ENCODE measurements at regions not wholly inside any gene's neighbourhood (a gene's known extent, or its start where the extent isn't known, plus 50 kb on each side); places are given as distances from the start of the nearest gene placed in this dataset.
"Not testable (repeated sequence)": the region's sequence is repeated elsewhere in the genome, so short reads cannot be mapped to it uniquely, and the experiment has no call there.

DNA sequence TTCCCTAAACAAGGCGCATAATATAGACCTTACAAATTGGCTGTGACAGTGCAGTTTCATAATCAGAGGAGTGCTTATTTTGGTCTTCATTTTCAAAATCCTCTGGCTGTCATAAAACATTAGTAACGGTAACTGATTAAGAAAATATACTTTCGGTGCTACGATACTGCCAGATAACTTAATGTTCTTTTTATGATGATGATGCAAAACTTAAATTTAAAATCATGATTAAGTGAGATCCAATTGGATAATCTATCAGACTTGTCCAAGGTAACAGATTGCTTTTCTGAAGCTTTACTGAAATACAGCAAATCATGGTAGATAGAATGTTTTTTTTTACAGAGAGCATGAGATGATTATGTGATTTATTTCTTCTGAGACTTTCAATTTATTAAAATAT lies 364.2 kb upstream of the CNTN3 start:
- TF ChIP-seq, protein P1, sequence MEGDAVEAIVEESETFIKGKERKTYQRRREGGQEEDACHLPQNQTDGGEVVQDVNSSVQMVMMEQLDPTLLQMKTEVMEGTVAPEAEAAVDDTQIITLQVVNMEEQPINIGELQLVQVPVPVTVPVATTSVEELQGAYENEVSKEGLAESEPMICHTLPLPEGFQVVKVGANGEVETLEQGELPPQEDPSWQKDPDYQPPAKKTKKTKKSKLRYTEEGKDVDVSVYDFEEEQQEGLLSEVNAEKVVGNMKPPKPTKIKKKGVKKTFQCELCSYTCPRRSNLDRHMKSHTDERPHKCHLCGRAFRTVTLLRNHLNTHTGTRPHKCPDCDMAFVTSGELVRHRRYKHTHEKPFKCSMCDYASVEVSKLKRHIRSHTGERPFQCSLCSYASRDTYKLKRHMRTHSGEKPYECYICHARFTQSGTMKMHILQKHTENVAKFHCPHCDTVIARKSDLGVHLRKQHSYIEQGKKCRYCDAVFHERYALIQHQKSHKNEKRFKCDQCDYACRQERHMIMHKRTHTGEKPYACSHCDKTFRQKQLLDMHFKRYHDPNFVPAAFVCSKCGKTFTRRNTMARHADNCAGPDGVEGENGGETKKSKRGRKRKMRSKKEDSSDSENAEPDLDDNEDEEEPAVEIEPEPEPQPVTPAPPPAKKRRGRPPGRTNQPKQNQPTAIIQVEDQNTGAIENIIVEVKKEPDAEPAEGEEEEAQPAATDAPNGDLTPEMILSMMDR (IDR thresholded peaks at IDR 0.05): no peak
- H3K4me1 Mint-ChIP-seq (ENCODE audit: low read depth): no peaks in the 10 kb centered on the region
- no peaks in the 10 kb centered on the region for H3K27me3 Mint-ChIP-seq (ENCODE audit: low read depth)
- H3K9me3 Mint-ChIP-seq (ENCODE audit: low read depth): peaks cover 4% of the 10 kb centered on the region
- no peak for DNase-seq (ENCODE audit: low spot score)
- H3K27ac Mint-ChIP-seq (ENCODE audit: unreplicated experiment): no peak overlapping the region
- H3K4me3 Mint-ChIP-seq (ENCODE audit: unreplicated experiment): no peak overlapping the region
- no peaks in the 10 kb centered on the region for H3K36me3 Mint-ChIP-seq (ENCODE audit: low read depth)

DNA sequence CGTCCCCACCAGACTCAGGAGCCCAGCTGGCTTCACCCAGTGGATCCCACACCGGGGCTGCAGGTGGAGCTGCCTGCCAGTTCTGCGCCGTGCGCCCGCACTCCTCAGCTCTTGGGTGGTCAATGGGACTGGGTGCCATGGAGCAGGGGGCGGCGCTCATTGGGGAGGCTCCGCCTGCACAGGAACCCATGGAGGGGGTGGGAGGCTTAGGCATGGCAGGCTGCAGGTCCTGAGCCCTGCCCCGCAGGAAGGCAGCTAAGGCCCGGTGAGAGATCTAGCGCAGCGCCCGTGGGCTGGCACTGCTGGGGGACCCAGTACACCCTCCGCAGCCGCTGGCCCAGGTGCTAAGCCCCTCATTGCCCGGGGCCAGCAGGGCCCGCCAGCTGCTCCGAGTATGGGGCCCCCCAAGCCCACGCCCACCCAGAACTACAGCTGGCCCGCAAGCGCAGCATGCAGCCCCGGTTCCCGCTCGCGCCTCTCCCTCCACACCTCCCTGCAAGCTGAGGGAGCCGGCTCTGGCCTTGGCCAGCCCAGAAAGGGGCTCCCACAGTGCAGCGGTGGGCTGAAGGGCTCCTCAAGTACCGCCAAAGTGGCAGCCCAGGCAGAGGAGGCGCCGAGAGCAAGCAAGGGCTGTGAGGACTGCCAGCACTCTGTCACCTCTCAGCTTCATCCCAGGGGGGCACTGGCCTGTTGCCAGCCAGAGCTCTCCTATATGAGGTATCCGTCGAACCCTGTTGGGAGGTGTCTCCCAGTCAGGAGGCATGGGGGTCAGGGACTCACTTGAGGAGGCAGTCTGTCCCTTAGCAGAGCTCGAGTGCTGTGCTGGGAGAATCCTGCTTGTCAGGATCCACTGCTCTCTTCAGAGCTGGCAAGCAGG lies 370.8 kb upstream of the CNTN3 start:
- not testable (repeated sequence) for H3K27me3 Mint-ChIP-seq (ENCODE audit: low read depth); H3K9me3 Mint-ChIP-seq (ENCODE audit: low read depth); H3K27ac Mint-ChIP-seq (ENCODE audit: unreplicated experiment); H3K36me3 Mint-ChIP-seq (ENCODE audit: low read depth); H3K4me3 Mint-ChIP-seq (ENCODE audit: unreplicated experiment); H3K4me1 Mint-ChIP-seq (ENCODE audit: low read depth)
- peak; percentile 83 for DNase-seq (ENCODE audit: low spot score)

DNA sequence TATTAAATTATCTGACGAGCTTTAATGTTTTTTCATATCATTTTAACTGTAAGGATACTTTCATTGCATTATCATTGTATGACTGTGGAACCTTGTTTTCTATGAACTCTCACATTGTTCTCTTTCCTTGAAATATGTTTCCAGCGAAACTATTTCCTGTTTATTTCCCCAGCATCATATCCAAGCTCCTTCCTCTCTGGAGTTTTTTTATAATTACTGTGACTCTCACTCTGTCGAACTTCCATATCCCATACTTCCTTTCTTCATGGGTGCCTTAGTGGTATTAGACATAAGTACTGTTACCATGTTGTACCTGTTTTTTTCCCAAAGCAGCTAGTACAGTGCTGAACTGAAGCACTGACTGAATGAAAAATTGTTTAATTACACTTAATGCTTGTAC lies 373.6 kb upstream of the CNTN3 start:
- no peaks in the 10 kb centered on the region for H3K9me3 Mint-ChIP-seq (ENCODE audit: low read depth)

DNA sequence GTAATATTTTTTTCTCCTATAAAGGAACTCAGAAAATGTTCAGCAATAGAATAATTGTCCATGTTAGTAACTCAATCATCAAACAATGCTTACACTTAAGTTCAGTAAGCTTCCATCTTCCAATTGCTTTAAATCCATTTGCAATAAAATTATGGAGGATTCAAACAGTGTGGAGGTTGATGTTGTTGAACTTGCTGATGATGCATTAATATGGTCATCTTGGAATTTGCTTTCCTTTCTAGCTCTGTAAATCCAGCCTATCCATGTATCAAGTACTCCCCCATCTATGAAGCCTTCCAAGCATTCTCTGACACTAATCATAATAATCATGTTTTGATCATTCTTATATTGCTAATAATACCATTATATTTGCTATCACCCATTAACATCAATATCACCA lies 378.4 kb upstream of the CNTN3 start:
- DNase-seq (ENCODE audit: low spot score): no peak
- no peaks in the 10 kb centered on the region for H3K9me3 Mint-ChIP-seq (ENCODE audit: low read depth)
- TF ChIP-seq, protein P1 (IDR thresholded peaks at IDR 0.05): no peak

More for the DNA sequence above, 373.6 kb upstream of the CNTN3 start:
- H3K36me3 Mint-ChIP-seq (ENCODE audit: low read depth): no peaks in the 10 kb centered on the region
- no peak for DNase-seq (ENCODE audit: low spot score)
- no peaks in the 10 kb centered on the region for H3K4me1 Mint-ChIP-seq (ENCODE audit: low read depth)
- TF ChIP-seq, protein P1 (IDR thresholded peaks at IDR 0.05): no peak
- H3K27me3 Mint-ChIP-seq (ENCODE audit: low read depth): no peaks in the 10 kb centered on the region
- H3K27ac Mint-ChIP-seq (ENCODE audit: unreplicated experiment): no peak overlapping the region
- H3K4me3 Mint-ChIP-seq (ENCODE audit: unreplicated experiment): no peak overlapping the region

DNA sequence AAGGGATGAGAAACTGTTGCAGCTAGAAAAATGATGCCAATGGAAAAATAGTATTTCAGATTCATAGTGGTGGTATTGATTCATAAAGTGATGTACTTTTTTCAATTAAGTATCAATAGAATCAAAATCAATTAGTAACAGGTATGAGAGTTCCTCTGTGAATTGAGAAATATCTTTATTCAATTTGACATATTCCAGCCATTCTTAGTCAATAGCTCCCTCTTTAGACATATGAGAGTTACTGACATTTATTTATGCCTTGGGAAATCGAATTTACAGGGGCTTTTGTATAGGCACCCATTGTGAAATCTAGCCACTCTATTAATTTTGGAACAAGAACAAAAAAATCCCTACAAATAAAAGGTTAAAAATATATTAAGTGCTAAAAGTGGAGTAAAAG lies 386.9 kb upstream of the CNTN3 start:
- no peak for DNase-seq (ENCODE audit: low spot score)
- H3K9me3 Mint-ChIP-seq (ENCODE audit: low read depth): no peaks in the 10 kb centered on the region
- H3K27ac Mint-ChIP-seq (ENCODE audit: unreplicated experiment): no peak overlapping the region
- no peaks in the 10 kb centered on the region for H3K4me1 Mint-ChIP-seq (ENCODE audit: low read depth)
- H3K36me3 Mint-ChIP-seq (ENCODE audit: low read depth): no peaks in the 10 kb centered on the region
- H3K4me3 Mint-ChIP-seq (ENCODE audit: unreplicated experiment): no peak overlapping the region
- peaks cover 11% of the 10 kb centered on the region for H3K27me3 Mint-ChIP-seq (ENCODE audit: low read depth)
- TF ChIP-seq, protein P1 (IDR thresholded peaks at IDR 0.05): peak; percentile 86

More for the DNA sequence above, 378.4 kb upstream of the CNTN3 start:
- Mint-ChIP-seq H3K27me3 (ENCODE audit: low read depth) (peaks cover 3% of the 10 kb centered on the region), H3K36me3 (ENCODE audit: low read depth) (no peaks in the 10 kb centered on the region), H3K4me1 (ENCODE audit: low read depth) (no peaks in the 10 kb centered on the region), H3K4me3 (ENCODE audit: unreplicated experiment) (no peak overlapping the region), H3K27ac (ENCODE audit: unreplicated experiment) (no peak overlapping the region)

Measured in chondrocyte (in vitro differentiated cells).